PFSK-1 (cell line): ENCODE measurements at regions not wholly inside any gene's neighbourhood (a gene's known extent, or its start where the extent isn't known, plus 50 kb on each side); places are given as distances from the start of the nearest gene placed in this dataset.

Source experiments
- FOXP2 ChIP-seq: optimal IDR thresholded peaks from 2 replicates; pipeline ENCODE3; 2011; ENCODE audit warnings: borderline replicate concordance, control low read depth, inconsistent platforms; ENCODE audit not compliant: insufficient read depth; ENCODE audit errors: extremely low read length, extremely low read depth
- POLR2AphosphoS5 ChIP-seq: IDR thresholded peaks from 2 replicates; pipeline ENCODE4 v1.6.1; 2012; ENCODE audit warnings: low read depth, mild to moderate bottlenecking, control low read depth, low read length, moderate library complexity
- REST ChIP-seq, 2 experiments: IDR thresholded peaks; 2 replicates each; pipeline versions ENCODE4 v1.6.1 to v1.8.0; 2011 to 2012; ENCODE audit warnings: low read depth in 2 of 2, low read length in 2 of 2, control low read depth in 1 of 2, inconsistent platforms in 1 of 2, mild to moderate bottlenecking in 1 of 2, moderate library complexity in 1 of 2; ENCODE audit not compliant: insufficient read depth in 1 of 2
- SIN3A ChIP-seq: IDR thresholded peaks from 2 replicates; pipeline ENCODE4 v1.6.1; 2012; ENCODE audit warnings: mild to moderate bottlenecking, low read length, moderate library complexity, borderline replicate concordance; ENCODE audit not compliant: insufficient read depth
- TAF1 ChIP-seq: IDR thresholded peaks from 2 replicates; pipeline ENCODE4 v1.6.1; 2012; ENCODE audit warnings: low read length, control low read depth, borderline replicate concordance; ENCODE audit not compliant: insufficient read depth

GRCh38 chr20:22833851-22834250 is 201.3 kb upstream of the SSTR4 start:
- no peak for TF ChIP-seq SIN3A
- TF ChIP-seq POLR2AphosphoS5 = no peak

DNA sequence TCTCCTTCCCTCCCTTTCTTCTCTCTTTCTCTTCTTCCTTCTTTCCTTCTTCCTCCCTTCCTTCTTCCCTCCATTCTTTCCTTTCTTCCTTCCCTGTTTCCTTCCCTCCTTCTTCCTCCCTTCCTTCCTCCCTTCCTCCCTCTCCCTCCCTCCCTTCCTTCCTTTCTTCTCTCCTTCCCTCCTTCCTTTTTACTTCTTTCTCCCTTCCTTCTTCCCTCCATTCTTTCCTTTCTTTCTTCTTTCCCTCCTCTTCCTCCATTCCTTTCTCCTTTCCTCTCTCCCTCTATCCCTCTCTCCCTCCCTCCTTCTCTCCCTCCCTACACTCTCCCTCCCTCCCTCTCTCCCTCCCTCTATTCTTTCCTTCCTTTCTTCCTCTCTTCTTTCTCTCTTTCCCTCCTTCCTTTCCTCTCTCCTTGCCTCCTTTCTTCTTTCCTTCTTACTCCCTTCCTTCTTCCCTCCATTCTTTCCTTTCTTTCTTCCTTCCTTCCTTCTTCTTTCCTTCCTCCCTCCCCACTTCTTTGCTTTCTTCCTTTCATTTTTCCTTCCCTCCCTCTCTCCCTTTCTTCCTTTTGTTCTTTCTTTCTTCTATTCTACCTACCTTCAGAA is 200.4 kb upstream of the SSTR4 start:
- no peak for TF ChIP-seq SIN3A
- TF ChIP-seq POLR2AphosphoS5 = no peak
- TF ChIP-seq REST (IDR thresholded peaks at IDR 0.05; ENCODE audit: insufficient read depth in 1 of 2, low read depth in 2 of 2, low read length in 2 of 2) = no peak
- no peak for TF ChIP-seq TAF1
- no peak for TF ChIP-seq FOXP2

DNA sequence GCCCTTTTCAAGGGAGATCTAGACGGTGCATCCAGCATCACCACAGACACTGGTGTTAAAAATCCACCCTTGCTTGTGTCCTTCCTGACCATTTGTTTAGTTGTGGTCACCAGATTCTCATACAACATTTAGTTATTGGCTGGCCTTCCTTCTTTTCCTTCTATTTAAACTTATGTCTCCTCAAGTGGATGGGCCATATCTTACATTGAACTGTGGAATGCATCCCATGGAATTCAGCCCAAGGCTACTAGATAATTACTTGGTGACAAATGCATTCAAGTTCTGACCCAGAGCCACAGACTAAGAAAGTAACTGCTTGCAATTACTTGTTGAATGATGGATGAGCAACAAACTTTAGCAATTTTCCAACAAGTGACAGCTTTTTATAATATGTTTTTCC is 198.9 kb upstream of the SSTR4 start:
- TF ChIP-seq FOXP2 (no peak), SIN3A (no peak), POLR2AphosphoS5 (no peak), REST (IDR thresholded peaks at IDR 0.05; ENCODE audit: insufficient read depth in 1 of 2, low read depth in 2 of 2, low read length in 2 of 2) (no peak), TAF1 (no peak)

DNA sequence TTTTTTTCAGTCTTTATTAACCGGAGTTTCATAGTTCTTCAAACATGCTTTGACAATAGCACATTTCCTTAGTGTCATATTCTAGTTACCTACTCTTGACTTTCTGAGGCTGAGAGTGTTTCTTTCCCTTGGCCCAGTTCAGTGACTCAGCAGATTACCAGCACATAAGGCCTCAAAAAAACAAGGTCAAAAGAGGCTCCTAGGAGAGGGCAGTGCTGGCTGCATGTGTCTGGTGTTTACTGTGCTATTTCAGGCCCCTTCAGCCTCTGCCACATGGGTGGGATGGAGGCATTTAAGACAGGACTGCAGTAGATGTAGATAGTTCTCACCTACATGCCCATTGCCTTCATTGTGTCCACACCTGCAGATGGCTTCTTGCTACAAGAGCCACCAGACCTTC is 198.2 kb upstream of the SSTR4 start:
- TF ChIP-seq SIN3A = no peak
- TF ChIP-seq FOXP2 = no peak
- no peak for TF ChIP-seq REST (IDR thresholded peaks at IDR 0.05; ENCODE audit: insufficient read depth in 1 of 2, low read depth in 2 of 2, low read length in 2 of 2)
- TF ChIP-seq POLR2AphosphoS5 = no peak
- no peak for TF ChIP-seq TAF1

GRCh38 chr20:22838001-22838400 is 197.1 kb upstream of the SSTR4 start:
- TF ChIP-seq POLR2AphosphoS5 (no peak), REST (IDR thresholded peaks at IDR 0.05; ENCODE audit: insufficient read depth in 1 of 2, low read depth in 2 of 2, low read length in 2 of 2) (no peak), FOXP2 (no peak), TAF1 (no peak), SIN3A (no peak)
